ENCODE measurements at regions not wholly inside any gene's neighbourhood (a gene's known extent, or its start where the extent isn't known, plus 50 kb on each side); places are given as distances from the start of the nearest gene placed in this dataset.

DNA sequence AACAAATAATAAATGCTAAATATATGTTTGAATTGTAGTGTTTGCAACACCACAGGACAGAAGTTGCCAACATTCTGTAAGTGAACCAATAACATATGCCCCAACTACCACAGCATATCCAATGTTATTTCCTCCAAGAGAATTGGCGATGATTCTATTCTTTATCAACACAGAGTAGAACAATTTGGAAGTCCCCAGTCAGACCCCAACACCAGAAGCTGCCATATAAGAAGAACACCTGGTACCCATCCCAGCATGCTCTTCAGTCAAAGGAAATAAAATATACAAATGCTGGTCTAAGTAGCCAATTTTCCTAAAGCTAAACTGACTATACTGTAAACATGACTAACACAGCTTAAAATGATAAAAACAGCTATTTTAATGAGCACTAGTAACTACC is 145.7 kb downstream of the KLF12 start:
- POLR2A ChIA-PET = no interaction called here
- peaks cover 5% of the 10 kb centered on the region for H3K36me3 Mint-ChIP-seq (ENCODE audit: insufficient read depth, unreplicated experiment)
- Histone ChIP-seq H3K4me1 (peaks cover 6% of the 10 kb centered on the region), H3K27me3 (replicated peaks; ENCODE audit: control insufficient read depth, insufficient read depth, low read length) (no peaks in the 10 kb centered on the region), H3K9me3 (no peaks in the 10 kb centered on the region), H3K36me3 (ENCODE audit: control insufficient read depth, insufficient read depth, low read length) (no peaks in the 10 kb centered on the region), H3K4me3 (ENCODE audit: low read depth, low read length) (no peak overlapping the region)
- CTCF ChIA-PET = interaction anchor here (1.4 kb wide), 1 partner anchor 298 kb away, joined by 11 read pairs; no protein-coding TSS in a partner anchor
- no TSS peak for BruUV-seq (replicated peaks)
- H3K27ac Mint-ChIP-seq (ENCODE audit: unreplicated experiment) = no peak overlapping the region
- DNase-seq = no peak
- H3K9me3 Mint-ChIP-seq (ENCODE audit: unreplicated experiment) = no peaks in the 10 kb centered on the region
- no peak overlapping the region for H3K4me3 Mint-ChIP-seq (ENCODE audit: unreplicated experiment)
- H3K27me3 Mint-ChIP-seq (ENCODE audit: insufficient read depth, unreplicated experiment) = no peaks in the 10 kb centered on the region
- H3K4me1 Mint-ChIP-seq (ENCODE audit: low read depth, unreplicated experiment) = peaks cover 20% of the 10 kb centered on the region
- TF ChIP-seq CTCF (IDR thresholded peaks at IDR 0.05; ENCODE audit: insufficient read depth in 1 of 2, low read depth in 1 of 2, low read length in 1 of 2, severe bottlenecking in 1 of 2, unreplicated experiment in 1 of 2) = no peak
- intact Hi-C loops (cut with micrococcal nuclease; ENCODE audit: unreplicated experiment) = no loop called here

- Mint-ChIP-seq H3K9me3 (ENCODE audit: unreplicated experiment) (no peaks in the 10 kb centered on the region), H3K27ac (ENCODE audit: unreplicated experiment) (no peak overlapping the region), H3K27me3 (ENCODE audit: insufficient read depth, unreplicated experiment) (no peaks in the 10 kb centered on the region), H3K4me1 (ENCODE audit: low read depth, unreplicated experiment) (peaks cover 19% of the 10 kb centered on the region), H3K36me3 (ENCODE audit: insufficient read depth, unreplicated experiment) (peaks cover 5% of the 10 kb centered on the region), H3K4me3 (ENCODE audit: unreplicated experiment) (no peak overlapping the region)
- TF ChIP-seq CTCF (IDR thresholded peaks at IDR 0.05; ENCODE audit: insufficient read depth in 1 of 2, low read depth in 1 of 2, low read length in 1 of 2, severe bottlenecking in 1 of 2, unreplicated experiment in 1 of 2) = no peak
- DNase-seq = no peak
- POLR2A ChIA-PET = interaction anchor here (0.7 kb wide), 1 partner anchor 37 kb away, joined by 3 read pairs; no protein-coding TSS in a partner anchor
- intact Hi-C loops (cut with micrococcal nuclease; ENCODE audit: unreplicated experiment) = no loop called here
- Histone ChIP-seq H3K36me3 (ENCODE audit: control insufficient read depth, insufficient read depth, low read length) (no peaks in the 10 kb centered on the region), H3K27me3 (replicated peaks; ENCODE audit: control insufficient read depth, insufficient read depth, low read length) (no peaks in the 10 kb centered on the region), H3K4me3 (ENCODE audit: low read depth, low read length) (no peak overlapping the region), H3K4me1 (peaks cover 4% of the 10 kb centered on the region), H3K9me3 (no peaks in the 10 kb centered on the region)
- no TSS peak for BruUV-seq (replicated peaks)
- CTCF ChIA-PET = no interaction called here
Measured at GRCh38 chr13:73987618-73988017, 146.6 kb downstream of the KLF12 start.

DNA sequence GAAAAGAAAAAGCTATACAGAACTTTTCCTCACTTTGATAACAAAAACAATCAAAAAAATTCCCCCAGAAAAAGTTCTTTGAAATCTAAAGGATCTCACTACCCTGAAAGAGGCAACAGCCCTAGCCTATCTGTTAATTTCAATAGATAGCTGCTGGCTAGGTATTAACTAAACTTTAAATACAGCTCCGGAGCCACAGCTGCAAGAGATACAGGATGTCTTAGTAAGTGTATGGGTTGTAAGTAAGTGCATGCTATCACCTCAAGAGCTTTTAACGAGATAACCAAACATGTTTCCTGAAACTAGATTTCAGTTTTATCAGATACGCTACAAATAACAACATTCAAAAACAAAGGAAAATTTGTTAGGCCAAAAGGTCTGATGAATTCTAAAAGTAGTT is 148.4 kb downstream of the KLF12 start:
- no peak for TF ChIP-seq CTCF (IDR thresholded peaks at IDR 0.05; ENCODE audit: insufficient read depth in 1 of 2, low read depth in 1 of 2, low read length in 1 of 2, severe bottlenecking in 1 of 2, unreplicated experiment in 1 of 2)
- Mint-ChIP-seq H3K4me3 (ENCODE audit: unreplicated experiment) (no peak overlapping the region), H3K27me3 (ENCODE audit: insufficient read depth, unreplicated experiment) (no peaks in the 10 kb centered on the region), H3K9me3 (ENCODE audit: unreplicated experiment) (no peaks in the 10 kb centered on the region), H3K36me3 (ENCODE audit: insufficient read depth, unreplicated experiment) (peaks cover 5% of the 10 kb centered on the region), H3K27ac (ENCODE audit: unreplicated experiment) (no peak overlapping the region), H3K4me1 (ENCODE audit: low read depth, unreplicated experiment) (peaks cover 13% of the 10 kb centered on the region)
- intact Hi-C loops (cut with micrococcal nuclease; ENCODE audit: unreplicated experiment) = no loop called here
- H3K27me3 ChIP-seq (replicated peaks; ENCODE audit: control insufficient read depth, insufficient read depth, low read length) = no peaks in the 10 kb centered on the region
- no peak for DNase-seq
- H3K36me3 ChIP-seq (ENCODE audit: control insufficient read depth, insufficient read depth, low read length) = no peaks in the 10 kb centered on the region
- no TSS peak for BruUV-seq (replicated peaks)
- no peaks in the 10 kb centered on the region for H3K9me3 ChIP-seq
- ChIA-PET POLR2A (no interaction called here), CTCF (no interaction called here)
- H3K4me3 ChIP-seq (ENCODE audit: low read depth, low read length) = no peak overlapping the region
- peaks cover 4% of the 10 kb centered on the region for H3K4me1 ChIP-seq

Measured in Caco-2 (cell line).